ENCODE measurements at regions not wholly inside any gene's neighbourhood (a gene's known extent, or its start where the extent isn't known, plus 50 kb on each side); places are given as distances from the start of the nearest gene placed in this dataset.
"Not testable (repeated sequence)": the region's sequence is repeated elsewhere in the genome, so short reads cannot be mapped to it uniquely, and the experiment has no call there.

GRCh38 chr1:121007755-121008154 is 118.2 kb downstream of the PPIAL4A start:
- DNase-seq: not testable (repeated sequence)

GRCh38 chr1:121008512-121009215 is 119.1 kb downstream of the PPIAL4A start:
- DNase-seq: not testable (repeated sequence)

- DNase-seq: not testable (repeated sequence)
These were observed 119.9 kb downstream of the PPIAL4A start for GRCh38 chr1:121009216-121010057.

- not testable (repeated sequence) for DNase-seq
These were observed 120.6 kb downstream of the PPIAL4A start for GRCh38 chr1:121010141-121010540.

GRCh38 chr1:121013181-121013580 is 123.6 kb downstream of the PPIAL4A start:
- DNase-seq: not testable (repeated sequence)

GRCh38 chr1:121016182-121017028 is 126.8 kb downstream of the PPIAL4A start:
- DNase-seq: peak; percentile 65

GRCh38 chr1:121019715-121020349 is 130.3 kb downstream of the PPIAL4A start:
- not testable (repeated sequence) for DNase-seq

GRCh38 chr1:121020350-121021236 is 131.0 kb downstream of the PPIAL4A start:
- peak; percentile 65 for DNase-seq

- not testable (repeated sequence) for DNase-seq
These were observed 132.1 kb downstream of the PPIAL4A start for GRCh38 chr1:121021716-121022115.

GRCh38 chr1:121032878-121033494 is 143.4 kb downstream of the PPIAL4A start:
- DNase-seq: not testable (repeated sequence)

GRCh38 chr1:121036792-121037191 is 147.2 kb downstream of the PPIAL4A start:
- DNase-seq: not testable (repeated sequence)

GRCh38 chr1:121040974-121041373 is 143.2 kb downstream of the FAM72B start:
- not testable (repeated sequence) for DNase-seq

- DNase-seq: not testable (repeated sequence)
These were observed 142.6 kb downstream of the FAM72B start for GRCh38 chr1:121041497-121041896.

GRCh38 chr1:121042882-121043281 is 141.3 kb downstream of the FAM72B start:
- DNase-seq: not testable (repeated sequence)

- not testable (repeated sequence) for DNase-seq
These were observed 135.8 kb downstream of the FAM72B start for GRCh38 chr1:121048293-121048752.

- not testable (repeated sequence) for DNase-seq
These were observed 135.2 kb downstream of the FAM72B start for GRCh38 chr1:121048769-121049443.

GRCh38 chr1:121050097-121050496 is 134.0 kb downstream of the FAM72B start:
- DNase-seq: not testable (repeated sequence)

- not testable (repeated sequence) for DNase-seq
These were observed 132.9 kb downstream of the FAM72B start for GRCh38 chr1:121051161-121051790.

- not testable (repeated sequence) for DNase-seq
These were observed 132.0 kb downstream of the FAM72B start for GRCh38 chr1:121052081-121052660.

Measured in NCI-H774 (cell line).